ENCODE measurements at regions not wholly inside any gene's neighbourhood (a gene's known extent, or its start where the extent isn't known, plus 50 kb on each side); places are given as distances from the start of the nearest gene placed in this dataset.

GRCh38 chr7:20021831-20022230 lies 195.4 kb downstream of the MACC1 start:
- TF ChIP-seq CTCF (IDR thresholded peaks at IDR 0.05), result no peak
- TF ChIP-seq EZH2 (IDR thresholded peaks at IDR 0.05), result no peak
